Osteocyte (in vitro differentiated cells): ENCODE measurements at regions not wholly inside any gene's neighbourhood (a gene's known extent, or its start where the extent isn't known, plus 50 kb on each side); places are given as distances from the start of the nearest gene placed in this dataset.

ENCODE experiments used
- DNase-seq: peaks from one replicate; pipeline ENCODE4 v3.0.0; 2021; ENCODE audit warnings: mixed read lengths; ENCODE audit not compliant: unreplicated experiment; ENCODE audit errors: extremely low spot score
- H3K27ac Mint-ChIP-seq: one replicate; pipeline ENCODE4 v1.8.0; 2021; ENCODE audit warnings: mild to moderate bottlenecking, mixed read lengths; ENCODE audit not compliant: unreplicated experiment
- H3K27me3 Mint-ChIP-seq: one replicate; pipeline ENCODE4 v1.8.0; 2021; ENCODE audit warnings: mixed read lengths; ENCODE audit not compliant: unreplicated experiment
- H3K36me3 Mint-ChIP-seq: one replicate; pipeline ENCODE4 v1.8.0; 2021; ENCODE audit warnings: mixed read lengths; ENCODE audit not compliant: unreplicated experiment
- H3K4me1 Mint-ChIP-seq: one replicate; pipeline ENCODE4 v1.8.0; 2021; ENCODE audit warnings: mixed read lengths; ENCODE audit not compliant: unreplicated experiment
- H3K4me3 Mint-ChIP-seq: one replicate; pipeline ENCODE4 v1.8.0; 2021; ENCODE audit warnings: mild to moderate bottlenecking, moderate library complexity, mixed read lengths; ENCODE audit not compliant: unreplicated experiment
- H3K9me3 Mint-ChIP-seq: one replicate; pipeline ENCODE4 v1.8.0; 2021; ENCODE audit warnings: mixed read lengths; ENCODE audit not compliant: unreplicated experiment
- CTCF ChIP-seq: fragments of 200-600 bp; sonication (generic); IDR thresholded peaks from 2 replicates; pipeline ENCODE4 v1.5.0; 2021; ENCODE audit warnings: antibody characterized with exemption, mild to moderate bottlenecking, moderate library complexity

DNA sequence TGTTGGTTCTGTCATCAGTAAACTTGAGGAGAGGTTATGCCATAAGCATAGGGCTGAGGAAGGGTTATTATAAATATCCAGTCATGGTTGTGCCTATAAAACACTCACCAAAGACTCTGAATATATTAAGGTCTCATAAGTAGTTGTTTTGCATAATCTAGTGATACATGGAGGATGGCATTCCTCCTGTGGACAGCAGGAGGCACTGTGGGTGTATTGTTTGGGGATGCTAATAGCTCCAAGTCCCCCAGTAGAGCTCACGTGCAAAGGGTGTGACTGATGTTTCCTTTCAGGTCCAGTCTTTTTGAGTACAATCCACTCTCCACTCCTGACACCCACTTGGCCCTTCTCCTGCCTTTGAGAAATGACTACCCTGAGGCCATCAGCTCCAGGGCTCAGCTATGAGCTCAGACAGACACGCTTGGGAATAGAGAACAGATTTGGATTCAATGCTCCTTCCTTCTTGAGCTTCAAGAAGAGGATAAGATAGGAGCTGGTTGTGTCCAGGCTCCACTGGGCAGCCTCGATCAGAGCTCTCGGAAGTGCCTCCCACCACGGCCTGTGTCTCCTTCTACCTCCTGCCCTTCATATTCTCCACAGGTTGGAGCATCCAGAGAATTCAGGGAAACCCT, 85.2 kb upstream of the IGLL5 start:
- no peaks in the 10 kb centered on the region for H3K4me1 Mint-ChIP-seq
- peak; percentile 11 for TF ChIP-seq CTCF
- H3K27ac Mint-ChIP-seq: no peak overlapping the region
- H3K27me3 Mint-ChIP-seq: peaks cover 39% of the 10 kb centered on the region
- no peak for DNase-seq
- H3K4me3 Mint-ChIP-seq: no peak overlapping the region
- no peaks in the 10 kb centered on the region for H3K9me3 Mint-ChIP-seq
- no peaks in the 10 kb centered on the region for H3K36me3 Mint-ChIP-seq

DNA sequence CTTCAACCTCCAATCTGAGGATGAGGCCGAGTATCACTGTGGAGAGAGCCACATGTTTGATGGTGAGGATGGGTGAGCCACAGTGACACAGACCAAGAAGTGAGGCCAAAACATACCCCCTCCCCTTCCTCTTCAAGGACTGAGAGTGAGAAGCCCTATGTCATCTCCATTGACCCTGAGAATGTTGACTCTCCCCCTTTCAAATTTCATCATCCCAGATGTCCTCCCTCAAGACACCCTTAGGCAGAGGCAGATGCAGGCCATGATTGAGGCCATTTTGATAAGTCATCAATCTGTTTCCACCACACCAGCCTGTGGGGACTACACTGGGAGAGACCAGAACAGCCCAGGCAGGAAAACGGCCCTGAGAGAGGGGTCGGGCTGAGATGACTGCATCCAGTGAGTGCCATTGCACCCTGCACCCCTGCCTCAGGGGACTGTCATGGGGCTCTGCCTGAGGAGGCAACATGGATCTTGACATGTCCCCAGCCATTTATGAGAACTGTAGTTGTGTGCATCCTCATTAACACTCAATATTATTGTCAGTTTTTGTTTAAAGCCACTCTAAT, 84.2 kb upstream of the IGLL5 start:
- no peak overlapping the region for H3K27ac Mint-ChIP-seq
- H3K4me3 Mint-ChIP-seq: no peak overlapping the region
- H3K27me3 Mint-ChIP-seq: peaks cover 45% of the 10 kb centered on the region
- no peaks in the 10 kb centered on the region for H3K4me1 Mint-ChIP-seq
- no peak for TF ChIP-seq CTCF
- H3K36me3 Mint-ChIP-seq: no peaks in the 10 kb centered on the region
- no peaks in the 10 kb centered on the region for H3K9me3 Mint-ChIP-seq
- no peak for DNase-seq

GRCh38 chr22:22810018-22810427, 77.6 kb upstream of the IGLL5 start:
- DNase-seq: peak; percentile 79
- peak; percentile 62 for TF ChIP-seq CTCF
- Mint-ChIP-seq H3K4me3 (no peak overlapping the region), H3K27ac (no peak overlapping the region), H3K9me3 (no peaks in the 10 kb centered on the region), H3K27me3 (peaks cover 39% of the 10 kb centered on the region), H3K36me3 (no peaks in the 10 kb centered on the region), H3K4me1 (no peaks in the 10 kb centered on the region)

- Mint-ChIP-seq H3K36me3 (no peaks in the 10 kb centered on the region), H3K27ac (no peak overlapping the region), H3K4me3 (no peak overlapping the region), H3K27me3 (peaks cover 36% of the 10 kb centered on the region), H3K9me3 (no peaks in the 10 kb centered on the region), H3K4me1 (no peaks in the 10 kb centered on the region)
- DNase-seq: peak; percentile 82
- TF ChIP-seq CTCF: no peak
Observed at GRCh38 chr22:22810471-22810870, 77.1 kb upstream of the IGLL5 start.

GRCh38 chr22:22811016-22812009, 76.3 kb upstream of the IGLL5 start:
- no peaks in the 10 kb centered on the region for H3K36me3 Mint-ChIP-seq
- DNase-seq: peak; percentile 57
- TF ChIP-seq CTCF: no peak
- H3K27ac Mint-ChIP-seq: no peak overlapping the region
- no peaks in the 10 kb centered on the region for H3K9me3 Mint-ChIP-seq
- H3K27me3 Mint-ChIP-seq: peaks cover 31% of the 10 kb centered on the region
- no peaks in the 10 kb centered on the region for H3K4me1 Mint-ChIP-seq
- H3K4me3 Mint-ChIP-seq: no peak overlapping the region
